GM21737 (cell line): ENCODE measurements at regions not wholly inside any gene's neighbourhood (a gene's known extent, or its start where the extent isn't known, plus 50 kb on each side); places are given as distances from the start of the nearest gene placed in this dataset.
"Not testable (repeated sequence)": the region's sequence is repeated elsewhere in the genome, so short reads cannot be mapped to it uniquely, and the experiment has no call there.

ENCODE experiments used
- ATAC-seq: cut with Tn5 transposase; IDR thresholded peaks from one replicate; pipeline ENCODE4 v1.9.1; 2021; ENCODE audit warnings: mild to moderate bottlenecking, moderate library complexity; ENCODE audit not compliant: unreplicated experiment

DNA sequence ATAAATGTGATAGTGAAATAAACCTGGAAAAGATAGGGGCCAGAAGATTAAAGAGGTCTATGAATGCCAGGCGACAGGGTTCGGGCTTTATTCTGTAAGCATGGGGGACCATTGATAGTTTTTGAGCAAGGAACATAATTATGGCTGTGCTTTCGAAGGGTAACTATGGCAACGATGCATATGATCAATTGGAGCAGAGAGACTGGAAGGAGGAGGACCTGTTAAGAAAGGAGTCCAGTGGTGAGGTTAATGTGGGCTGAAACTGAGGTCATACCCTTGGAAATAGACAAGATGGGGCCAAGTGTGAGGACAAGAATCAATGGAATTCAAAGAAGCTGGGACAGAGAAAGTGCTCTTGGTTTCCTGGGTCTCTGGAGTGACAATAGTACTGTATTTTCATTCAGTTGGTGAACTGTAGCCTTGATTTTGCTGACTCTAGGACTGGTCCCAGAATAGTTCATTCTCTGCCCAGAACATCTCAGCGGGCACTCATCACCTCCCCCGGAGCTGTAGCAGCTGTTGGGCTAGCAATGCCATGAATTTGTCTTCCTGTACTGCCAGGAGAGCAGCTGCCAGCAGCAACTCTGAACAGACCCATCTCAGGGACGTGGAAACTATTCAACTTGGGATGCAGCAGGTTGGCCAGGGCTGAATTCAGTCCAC, 108.4 kb downstream of the SRGAP2 start:
- ATAC-seq, result not testable (repeated sequence)

DNA sequence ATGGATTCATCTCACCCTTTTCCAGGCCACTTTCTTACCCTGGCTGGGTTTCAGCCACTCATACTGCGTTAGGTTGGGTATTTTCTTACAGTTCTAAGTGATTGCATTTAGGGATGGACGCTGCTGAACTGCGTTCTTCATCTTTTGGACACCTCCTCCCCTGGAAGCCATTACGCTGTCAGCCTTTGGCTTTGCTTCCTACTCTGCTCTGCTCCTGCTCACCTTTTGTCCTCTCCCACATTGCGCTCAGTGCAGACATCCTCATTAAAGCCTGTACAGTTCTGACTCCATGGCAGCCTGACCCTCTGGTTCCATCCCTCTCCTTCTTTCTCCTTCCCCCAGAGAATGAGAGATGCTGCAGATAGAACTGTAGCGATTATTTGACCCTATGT, 108.9 kb downstream of the SRGAP2 start:
- not testable (repeated sequence) for ATAC-seq

DNA sequence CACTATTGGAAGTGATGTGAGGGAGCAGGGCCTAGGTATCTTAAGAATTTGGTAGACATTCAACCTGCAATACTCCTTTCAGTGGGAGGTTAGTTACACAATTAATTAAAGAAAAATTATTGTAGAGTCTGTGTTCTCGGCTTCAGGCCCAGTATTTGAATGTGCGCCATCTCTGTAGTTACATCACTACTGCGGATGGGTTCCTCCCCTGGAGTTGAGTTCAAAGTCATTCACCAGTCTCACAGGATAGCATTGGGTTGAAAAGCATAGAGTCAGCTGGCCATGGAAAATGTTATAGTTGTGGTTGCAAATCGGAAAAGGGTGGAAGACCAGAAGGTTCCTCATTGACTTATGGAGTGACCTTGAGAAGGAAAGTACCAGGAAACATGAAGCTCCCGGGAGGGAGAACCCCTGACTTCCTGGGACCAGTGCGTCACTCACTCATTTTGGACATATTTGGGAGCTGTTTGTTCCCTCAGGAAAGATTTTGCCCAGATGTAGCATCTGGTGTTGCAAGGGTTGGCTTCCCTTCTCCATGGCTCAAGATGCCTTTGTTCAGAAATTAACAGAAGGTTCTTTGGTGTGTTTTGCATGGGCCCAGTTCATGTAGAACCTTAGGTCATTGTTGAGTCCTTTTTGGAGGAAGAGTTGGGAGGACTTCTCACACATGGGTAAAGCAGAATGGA, 111.8 kb downstream of the SRGAP2 start:
- not testable (repeated sequence) for ATAC-seq

DNA sequence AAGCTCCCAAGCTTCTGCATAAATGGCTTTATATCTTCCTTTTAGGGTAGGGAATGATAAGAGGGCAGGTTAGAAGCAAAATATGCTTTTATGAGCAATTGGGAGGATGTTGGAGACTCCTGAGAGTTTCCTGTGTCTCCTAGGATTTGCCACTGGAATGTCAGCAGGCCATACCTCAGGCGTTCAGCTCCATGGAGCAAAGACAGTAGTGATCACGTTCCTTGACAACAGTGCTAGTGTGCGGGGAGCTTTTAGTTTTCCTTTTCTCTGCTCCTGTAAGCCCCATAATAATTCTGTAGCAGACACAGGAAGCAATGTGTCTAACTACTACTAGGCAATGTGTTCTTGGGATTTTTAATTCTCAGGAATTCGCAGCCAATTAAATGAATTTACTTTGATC, 113.6 kb downstream of the SRGAP2 start:
- not testable (repeated sequence) for ATAC-seq

DNA sequence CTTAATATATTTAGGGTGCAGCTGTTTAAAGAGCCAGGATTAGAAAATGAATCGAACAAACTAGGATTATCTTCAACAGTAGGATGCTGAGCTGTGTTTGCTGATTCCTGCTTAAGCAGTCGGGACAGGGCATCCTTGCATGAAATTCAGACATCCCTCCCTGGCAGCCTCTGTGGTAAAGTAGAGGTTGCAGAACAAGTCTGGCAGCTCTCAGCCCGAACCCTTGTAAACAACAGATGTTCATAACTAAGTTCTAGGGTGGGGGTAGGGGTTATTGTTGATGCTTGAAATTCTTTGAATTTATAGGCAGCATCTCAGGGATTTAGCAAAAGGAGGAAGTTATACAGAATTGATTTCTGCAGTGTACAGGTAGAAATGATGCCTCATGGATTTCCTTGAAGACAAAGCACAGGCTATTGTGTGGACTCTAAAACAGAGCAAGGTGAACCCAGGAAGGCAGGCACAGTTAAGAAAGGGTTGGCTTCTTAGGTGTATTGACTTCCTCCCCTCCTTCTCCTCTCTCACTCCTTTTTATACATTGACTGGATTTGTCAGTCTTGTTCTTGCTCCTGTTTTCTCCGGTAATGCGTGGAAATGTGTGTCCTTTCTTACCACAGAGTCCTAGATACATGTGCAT, 114.7 kb downstream of the SRGAP2 start:
- not testable (repeated sequence) for ATAC-seq

DNA sequence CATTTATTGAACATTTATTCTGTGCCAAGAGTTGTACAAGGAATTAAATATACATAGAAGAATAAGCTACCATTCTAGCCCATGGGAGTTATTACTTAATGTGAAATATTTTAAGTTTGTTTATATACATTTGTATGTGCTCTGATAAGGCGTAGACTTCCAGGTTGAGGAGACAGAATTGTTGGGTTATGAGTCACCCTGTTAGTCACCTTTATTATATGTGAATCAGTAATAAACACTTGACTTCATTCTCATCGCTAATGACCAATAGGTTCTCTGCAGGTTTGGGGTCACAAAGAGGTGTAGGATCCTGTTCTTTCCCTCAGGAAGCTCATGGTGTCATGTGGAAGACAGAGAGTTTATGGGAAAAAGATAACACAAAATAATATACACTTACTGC, 116.9 kb downstream of the SRGAP2 start:
- ATAC-seq, result not testable (repeated sequence)

DNA sequence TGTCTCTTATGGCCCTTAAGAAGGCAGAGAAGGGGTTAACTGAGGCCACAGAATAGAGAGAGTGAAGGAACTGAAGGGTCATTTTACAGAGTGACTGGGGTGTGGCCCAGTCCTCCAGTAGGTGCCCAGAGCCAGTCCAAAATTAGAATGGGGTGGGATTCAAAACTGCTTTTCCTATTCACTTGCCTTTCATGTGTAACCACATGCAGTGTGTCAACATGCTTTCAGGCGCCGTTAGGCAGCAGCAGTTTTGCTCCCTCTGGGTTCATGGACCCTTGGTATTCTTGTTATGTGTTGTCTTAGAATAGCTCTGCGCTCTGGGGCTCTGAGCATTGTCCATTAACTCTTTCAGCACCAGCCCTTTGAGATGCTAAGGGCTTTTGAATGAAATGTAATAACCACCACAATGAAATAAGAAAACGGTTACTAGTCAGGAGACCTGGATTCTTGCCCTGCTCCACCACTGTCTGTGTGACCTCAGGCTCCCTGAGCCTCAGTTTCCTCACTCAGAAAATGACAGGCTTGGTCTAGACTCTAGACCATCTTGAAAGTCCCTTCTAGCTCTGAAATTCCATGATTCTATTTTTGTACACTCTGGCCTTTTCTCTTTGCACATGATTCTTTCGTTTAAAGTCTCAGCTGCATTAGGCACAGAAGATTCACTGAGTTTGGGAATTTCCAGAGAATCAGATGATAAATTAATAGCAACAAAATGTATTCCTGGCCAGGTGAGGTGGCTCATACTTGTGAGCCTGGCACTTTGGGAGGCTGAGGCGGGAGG, 123.0 kb downstream of the SRGAP2 start:
- not testable (repeated sequence) for ATAC-seq

DNA sequence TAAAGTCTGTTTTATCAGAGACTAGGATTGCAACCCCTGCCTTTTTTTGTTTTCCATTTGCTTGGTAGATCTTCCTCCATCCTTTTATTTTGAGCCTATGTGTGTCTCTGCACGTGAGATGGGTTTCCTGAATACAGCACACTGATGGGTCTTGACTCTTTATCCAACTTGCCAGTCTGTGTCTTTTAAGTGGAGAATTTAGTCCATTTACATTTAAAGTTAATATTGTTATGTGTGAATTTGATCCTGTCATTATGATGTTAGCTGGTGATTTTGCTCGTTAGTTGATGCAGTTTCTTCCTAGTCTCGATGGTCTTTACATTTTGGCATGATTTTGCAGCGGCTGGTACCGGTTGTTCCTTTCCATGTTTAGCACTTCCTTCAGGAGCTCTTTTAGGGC, 128.3 kb downstream of the SRGAP2 start:
- not testable (repeated sequence) for ATAC-seq

DNA sequence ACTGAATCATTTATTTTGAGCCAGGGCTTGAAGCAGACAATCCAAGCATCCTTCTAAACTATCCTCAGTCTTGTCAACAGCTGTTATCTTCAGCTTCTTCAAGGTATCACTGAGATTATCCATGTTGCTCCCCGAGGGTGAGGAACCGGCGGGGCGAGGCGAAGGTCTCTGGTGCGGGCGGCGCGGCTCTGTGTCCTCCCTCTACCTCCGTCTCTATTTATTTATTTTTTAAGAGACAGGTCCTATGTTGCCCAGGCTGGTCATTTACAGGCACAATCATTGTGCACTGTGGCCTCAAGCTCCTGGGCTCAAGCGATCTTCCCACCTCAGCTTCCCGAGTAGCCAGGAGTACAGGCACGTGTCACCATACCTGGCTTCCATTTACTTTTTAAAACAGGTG, 130.0 kb downstream of the SRGAP2 start:
- ATAC-seq, result not testable (repeated sequence)

DNA sequence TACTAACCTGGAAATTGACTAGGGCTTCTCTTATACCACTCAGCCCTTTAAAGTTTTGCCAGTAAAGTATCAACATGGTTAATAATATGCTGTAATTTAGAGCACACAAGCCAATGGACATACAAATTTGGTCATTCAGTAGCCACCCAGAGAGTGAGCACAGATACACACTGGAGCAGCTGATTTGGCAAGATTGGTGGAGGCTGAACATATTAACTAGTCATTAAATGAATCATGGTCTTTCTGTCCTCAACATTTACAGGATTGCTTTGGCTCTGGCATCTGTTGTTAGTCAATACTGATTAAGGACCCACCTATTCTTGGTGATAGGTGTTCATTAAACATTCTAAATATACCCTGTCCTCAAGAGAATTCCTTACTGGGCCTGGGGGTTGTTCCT, 130.6 kb downstream of the SRGAP2 start:
- ATAC-seq, result not testable (repeated sequence)

DNA sequence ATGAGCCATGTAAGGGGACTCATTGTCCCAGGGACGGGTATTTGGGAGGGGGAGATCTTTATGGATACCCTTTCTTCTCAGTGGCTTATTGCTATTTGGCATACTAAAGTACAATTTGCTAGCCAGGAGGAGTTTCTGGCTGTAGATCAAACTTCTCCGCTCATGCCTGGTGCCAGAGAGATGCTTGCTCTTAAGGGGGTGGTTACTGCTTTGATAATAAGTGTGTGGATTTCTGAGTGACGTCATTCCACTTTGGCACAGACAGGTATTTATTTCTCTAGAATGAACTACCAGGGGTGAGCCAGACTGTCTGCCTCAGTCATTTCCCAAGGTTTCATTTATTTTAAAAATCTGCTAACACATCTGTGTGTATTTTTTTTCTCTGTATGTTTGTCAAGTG, 131.1 kb downstream of the SRGAP2 start:
- not testable (repeated sequence) for ATAC-seq

DNA sequence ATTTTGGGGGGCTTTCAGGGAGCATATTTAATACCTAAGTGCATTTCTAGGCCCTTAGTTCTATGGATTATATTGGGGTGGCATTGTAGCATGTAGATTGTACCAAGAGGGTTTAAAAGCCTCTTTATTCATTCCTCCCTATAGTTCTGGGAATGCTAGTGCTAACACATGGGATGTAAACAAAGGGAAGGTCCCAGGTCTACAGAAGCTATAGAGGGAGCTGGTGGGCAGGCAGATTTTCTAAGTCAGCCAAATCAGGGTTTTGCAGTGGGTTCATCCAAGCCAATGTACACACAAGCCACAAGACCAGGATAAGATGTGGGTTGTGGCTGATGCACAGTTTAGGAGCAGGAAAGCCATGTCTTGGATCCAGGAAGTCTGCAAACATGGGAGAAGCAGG, 131.8 kb downstream of the SRGAP2 start:
- not testable (repeated sequence) for ATAC-seq

DNA sequence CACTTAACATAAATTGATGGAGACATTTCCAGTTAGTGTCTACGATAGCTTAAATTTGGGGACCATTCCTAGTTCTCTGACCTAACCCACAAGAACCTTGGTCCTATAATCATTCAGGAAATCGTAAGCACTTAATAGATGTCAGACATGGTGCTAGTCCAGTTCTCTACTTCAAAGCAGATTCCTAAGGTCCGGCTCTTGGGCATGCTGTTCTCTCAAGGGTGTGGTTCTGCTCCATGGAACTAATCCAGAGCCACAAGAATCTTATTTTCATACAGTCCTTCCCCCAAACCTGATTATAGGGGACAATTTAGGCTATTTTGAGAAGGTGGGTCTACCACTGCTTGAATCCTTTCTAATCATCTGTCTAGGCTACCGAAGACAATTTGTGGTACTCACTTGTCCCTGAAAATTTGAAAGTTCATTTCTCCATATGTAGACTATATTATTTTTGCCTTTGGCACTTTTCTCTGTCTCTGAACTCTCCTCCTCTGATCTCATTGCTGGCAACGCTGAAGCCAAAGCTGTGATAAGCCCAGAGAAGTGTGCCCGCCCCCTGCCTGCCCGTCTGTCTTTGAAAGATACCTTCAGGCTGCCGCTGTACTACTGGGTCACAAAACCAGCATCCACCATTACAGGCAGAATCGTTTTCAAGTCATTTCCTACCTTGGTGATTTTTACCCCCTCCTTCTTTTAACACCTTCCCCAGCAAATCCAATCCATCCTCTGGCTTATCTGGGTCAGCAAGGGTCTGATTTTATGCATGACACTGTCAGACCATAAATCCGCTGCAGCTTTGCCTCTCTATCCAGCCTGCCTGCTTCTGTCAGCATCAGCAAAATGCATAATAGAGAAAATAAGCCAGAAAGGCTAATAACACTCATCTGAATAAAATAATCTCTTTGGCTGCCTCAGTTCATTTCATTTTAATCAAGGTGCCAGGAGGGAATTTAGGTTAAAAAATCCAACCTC, 132.8 kb downstream of the SRGAP2 start:
- ATAC-seq, result not testable (repeated sequence)

DNA sequence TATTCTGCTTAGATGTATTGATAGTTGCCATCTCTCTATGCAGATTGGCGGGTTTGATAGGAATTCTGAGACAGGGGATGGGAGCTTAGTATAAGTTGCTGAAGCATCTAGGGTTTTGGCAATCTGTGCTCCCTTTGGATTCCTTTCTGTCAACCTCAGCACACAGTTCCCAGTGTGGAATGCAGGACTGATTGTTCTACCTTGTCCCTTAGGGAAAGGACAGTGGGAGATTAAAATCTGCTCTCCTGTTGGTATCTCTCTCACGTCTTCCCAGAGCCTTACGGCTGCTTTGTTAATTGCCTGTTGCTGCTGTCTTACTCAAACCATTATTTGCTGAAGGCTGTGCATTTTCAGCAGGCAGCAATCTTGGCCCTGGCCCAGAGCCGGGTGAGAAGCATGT, 133.3 kb upstream of the IKBKE start:
- not testable (repeated sequence) for ATAC-seq

DNA sequence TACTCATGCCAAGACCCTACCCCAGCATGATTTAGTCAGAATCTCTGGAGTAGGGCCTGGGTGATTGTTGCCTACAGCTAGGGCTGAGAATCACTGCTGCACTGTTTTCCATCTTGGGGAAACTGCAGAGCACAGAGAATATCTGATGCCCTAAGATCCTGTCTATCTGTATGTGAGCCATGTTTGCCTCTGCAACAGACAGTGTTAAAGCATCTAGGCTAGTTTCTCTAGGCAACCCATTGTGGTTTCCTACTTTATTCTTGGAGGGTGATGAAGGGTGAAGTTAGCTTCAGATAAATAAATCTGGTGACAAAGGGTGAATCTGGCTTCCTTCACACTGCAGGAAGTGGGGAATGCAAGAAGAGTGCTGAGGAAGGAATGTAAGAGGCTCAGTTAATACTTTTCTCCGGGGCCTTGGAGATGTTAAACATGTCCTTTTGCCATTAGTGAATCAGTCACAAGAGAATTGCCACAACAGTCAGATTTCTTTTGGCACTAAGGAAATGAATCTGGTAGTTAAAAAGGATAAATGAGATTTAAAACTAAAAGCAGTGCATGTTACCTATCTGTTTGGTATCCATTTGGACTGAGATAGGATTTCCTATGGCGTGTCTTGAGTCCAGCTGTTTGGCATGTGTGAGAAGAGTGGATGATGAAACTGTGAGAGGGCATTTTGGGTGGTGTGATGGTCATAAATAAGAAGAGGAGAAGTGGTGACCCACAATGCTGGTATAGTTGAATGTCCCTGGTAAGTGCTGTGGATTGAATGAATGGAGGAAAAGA, 119.6 kb upstream of the IKBKE start:
- not testable (repeated sequence) for ATAC-seq

DNA sequence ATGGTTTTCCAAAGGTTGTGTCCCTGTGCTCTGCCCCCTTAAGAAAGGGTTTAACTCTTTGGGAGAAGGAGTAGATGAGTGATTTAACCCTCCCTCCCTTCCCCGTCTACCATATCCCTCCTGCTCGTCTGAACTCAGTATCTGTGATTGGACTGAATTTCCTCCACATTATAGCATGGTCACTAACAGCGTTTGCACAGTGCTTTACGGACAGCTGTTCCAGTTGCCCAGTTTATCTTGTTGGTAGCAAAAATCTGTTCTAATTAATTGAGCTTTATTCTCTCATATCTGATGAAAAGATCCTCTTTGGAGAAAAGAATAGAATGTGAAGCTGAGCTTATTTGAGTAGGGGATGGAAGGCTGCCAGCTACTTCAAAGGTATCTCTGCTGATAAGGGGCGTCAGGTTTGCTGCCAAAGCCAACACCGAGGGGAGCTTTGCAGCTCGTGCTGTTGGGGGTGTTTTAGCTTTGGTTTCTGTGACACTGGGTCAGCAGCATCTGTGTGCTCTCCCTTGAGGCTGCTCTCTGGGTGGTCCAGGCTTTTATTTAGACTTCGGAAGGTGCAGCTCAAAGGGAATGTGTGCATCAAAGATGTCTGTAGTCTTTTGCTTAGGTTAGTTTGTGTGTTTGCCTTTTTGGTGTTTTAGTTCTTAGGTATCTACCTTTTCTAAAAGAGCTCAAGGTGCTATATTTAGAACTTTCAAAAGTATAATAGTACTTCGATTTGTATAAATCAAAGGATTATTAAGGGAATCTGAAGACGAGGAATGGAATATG, 118.8 kb upstream of the IKBKE start:
- ATAC-seq, result not testable (repeated sequence)

DNA sequence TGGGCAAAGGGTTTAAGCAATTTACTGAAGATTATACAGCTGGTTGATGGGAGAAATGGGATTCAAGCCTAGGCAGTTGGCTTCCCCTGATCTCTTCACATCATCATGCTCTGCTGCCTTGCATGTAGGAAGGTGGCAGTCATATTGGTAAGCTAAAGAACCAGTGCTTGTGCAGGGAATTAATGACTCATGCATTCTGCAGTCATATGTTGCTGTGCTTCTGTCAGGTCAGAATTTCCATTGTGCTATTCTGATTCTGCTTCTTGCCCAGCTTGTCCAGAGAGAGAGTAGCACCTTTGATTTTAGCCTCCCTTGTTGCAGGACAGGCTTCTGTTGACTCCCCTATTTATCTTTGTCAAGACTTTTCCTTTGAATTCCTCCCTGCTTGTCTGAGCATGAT, 114.0 kb upstream of the IKBKE start:
- ATAC-seq, result not testable (repeated sequence)

DNA sequence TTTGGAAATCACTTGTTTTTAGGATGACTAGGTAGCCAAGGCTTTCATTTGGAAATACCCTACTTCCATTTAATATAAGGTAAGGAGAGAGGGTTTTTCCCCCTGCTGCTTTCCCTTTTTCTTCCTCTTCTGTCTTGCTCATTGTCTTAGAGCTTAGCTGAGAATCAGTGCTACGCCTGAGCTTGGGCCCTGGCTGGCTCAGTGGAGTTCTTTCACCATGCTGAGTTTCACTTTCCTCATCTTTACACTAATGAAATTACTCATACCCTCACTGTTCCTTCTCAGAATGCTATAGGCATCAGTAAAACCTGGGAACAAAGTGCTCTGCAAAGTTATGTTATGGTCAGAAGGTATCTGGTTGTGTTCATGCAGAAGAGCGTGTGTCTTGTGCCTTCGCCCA, 112.3 kb upstream of the IKBKE start:
- not testable (repeated sequence) for ATAC-seq

DNA sequence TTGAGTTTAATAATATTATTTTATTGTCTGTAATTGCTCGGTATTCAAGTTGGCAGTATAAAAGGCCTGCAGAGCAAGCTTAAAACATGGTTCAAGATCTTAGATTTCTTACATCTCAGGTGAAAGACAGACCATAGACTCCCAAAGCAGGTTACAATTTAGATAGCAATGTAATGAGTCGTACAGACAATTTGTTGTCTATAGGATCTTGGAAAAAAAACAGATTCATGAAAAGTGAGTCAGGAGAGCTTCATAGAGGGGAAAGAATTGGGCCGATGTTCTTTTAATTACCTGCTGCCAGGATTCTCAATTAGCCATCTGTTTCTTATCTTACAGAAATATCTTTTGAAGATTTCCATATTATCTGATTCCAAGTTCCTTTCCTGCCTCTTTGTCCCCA, 111.5 kb upstream of the IKBKE start:
- ATAC-seq, result not testable (repeated sequence)
